H1 (cell line): ENCODE measurements at regions not wholly inside any gene's neighbourhood (a gene's known extent, or its start where the extent isn't known, plus 50 kb on each side); places are given as distances from the start of the nearest gene placed in this dataset.

Experiments used
- CTCF ChIA-PET: fragments of 300-600 bp; sonication (Branson Sonifier 250); formaldehyde crosslinking; loops from one replicate; lab custom pipeline; 2021; ENCODE audit not compliant: partially characterized antibody; lab: Charles Lee
- POLR2A ChIA-PET: fragments of 300-600 bp; sonication (Branson Sonifier 250); formaldehyde crosslinking; loops from one replicate; lab custom pipeline; 2021; ENCODE audit warnings: inconsistent platforms; ENCODE audit not compliant: partially characterized antibody; lab: Charles Lee
- DNase-seq, 2 experiments: peaks; one replicate each; pipeline versions ENCODE4 v3.0.0 to v3.0.0-alpha.2; 2010 to 2022; ENCODE audit warnings: low spot score in 2 of 2, low read depth in 1 of 2, mixed read lengths in 1 of 2
- FAIRE-seq: peaks from 2 replicates; lab custom pipeline; 2011; peaks lifted over from hg19 to GRCh38; lab: Jason Lieb, UNC
- H2AFZ ChIP-seq: 2 replicates; pipeline ENCODE4 v1.8.1; 2012; ENCODE audit warnings: low read length, inconsistent platforms
- H2AK5ac ChIP-seq: 2 replicates; pipeline ENCODE4 v1.6.1; 2013; ENCODE audit warnings: low read depth, low read length
- H2BK120ac ChIP-seq: replicated peaks from 2 replicates; pipeline ENCODE3; 2013; ENCODE audit warnings: low read depth, low read length, inconsistent platforms
- H2BK12ac ChIP-seq: 2 replicates; pipeline ENCODE4 v1.6.1; 2013; ENCODE audit warnings: low read depth, low read length
- H2BK15ac ChIP-seq: 2 replicates; pipeline ENCODE4 v1.6.1; 2013; ENCODE audit warnings: low read length
- H2BK20ac ChIP-seq: 2 replicates; pipeline ENCODE4 v1.6.1; 2013; ENCODE audit warnings: low read length
- H2BK5ac ChIP-seq: 2 replicates; pipeline ENCODE4 v1.6.1; 2013; ENCODE audit warnings: low read depth, low read length
- H3K14ac ChIP-seq: 2 replicates; pipeline ENCODE4 v1.6.1; 2013; ENCODE audit warnings: inconsistent platforms; ENCODE audit not compliant: insufficient read length
- H3K18ac ChIP-seq: 2 replicates; pipeline ENCODE4 v1.6.1; 2013; ENCODE audit warnings: low read length; ENCODE audit errors: extremely low read depth
- H3K23ac ChIP-seq: 2 replicates; pipeline ENCODE4 v1.6.1; 2013; ENCODE audit warnings: inconsistent platforms; ENCODE audit not compliant: insufficient read length
- H3K23me2 ChIP-seq: 2 replicates; pipeline ENCODE4 v1.6.1; 2013; ENCODE audit warnings: low read depth, low read length
- H3K27ac ChIP-seq: 2 replicates; pipeline ENCODE4 v1.6.1; 2011; ENCODE audit warnings: low read depth, low read length, inconsistent platforms
- H3K27me3 ChIP-seq, 4 experiments: replicated peaks in 1 of 4; 1 replicate in 1 of 4; 2 replicates in 3 of 4; pipeline versions ENCODE4 v1.6.1 to v1.8.1; 2011 to 2013; ENCODE audit warnings: low read length in 3 of 4, mild to moderate bottlenecking in 3 of 4, inconsistent platforms in 2 of 4, mixed read lengths in 2 of 4, moderate library complexity in 1 of 4; ENCODE audit not compliant: control insufficient read depth in 3 of 4, insufficient read depth in 3 of 4; ENCODE audit errors: extremely low read depth in 1 of 4
- H3K36me3 ChIP-seq, 4 experiments: 2 replicates each; pipeline versions ENCODE4 v1.6.1 to v1.8.1; 2011 to 2013; ENCODE audit warnings: mild to moderate bottlenecking in 4 of 4, low read length in 3 of 4, moderate library complexity in 2 of 4, control low read depth in 1 of 4, inconsistent platforms in 1 of 4; ENCODE audit not compliant: insufficient read depth in 4 of 4, control insufficient read depth in 2 of 4
- H3K4ac ChIP-seq: replicated peaks from 2 replicates; pipeline ENCODE3; 2013; ENCODE audit warnings: low read length, low read depth, mixed read lengths, inconsistent platforms; ENCODE audit not compliant: insufficient read length
- H3K4me1 ChIP-seq, 4 experiments: replicated peaks in 1 of 4; 1 replicate in 1 of 4; 2 replicates in 3 of 4; pipeline versions ENCODE4 v1.6.1 to v1.8.1; 2011 to 2013; ENCODE audit warnings: low read length in 3 of 4, inconsistent platforms in 2 of 4, mixed read lengths in 1 of 4; ENCODE audit not compliant: insufficient read depth in 4 of 4, control insufficient read depth in 3 of 4
- H3K4me2 ChIP-seq, 2 experiments: 2 replicates each; pipeline versions ENCODE4 v1.6.1 to v1.8.1; 2011 to 2013; ENCODE audit warnings: low read depth in 2 of 2, low read length in 2 of 2, control low read depth in 1 of 2, inconsistent platforms in 1 of 2, mild to moderate bottlenecking in 1 of 2; ENCODE audit not compliant: insufficient read depth in 1 of 2
- H3K4me3 ChIP-seq, 4 experiments: fragments of 200-600, 300-600 bp in 1 of 4; sonication (generic), shearing (Covaris generic), sonication (Bioruptor Twin) in 1 of 4; 2 replicates each; pipeline versions ENCODE4 v1.5.1 to v1.8.1; 2011 to 2016; ENCODE audit warnings: low read length in 4 of 4, low read depth in 3 of 4, control low read depth in 2 of 4, inconsistent platforms in 2 of 4, mild to moderate bottlenecking in 2 of 4, mixed read lengths in 1 of 4, moderate library complexity in 1 of 4; ENCODE audit not compliant: insufficient read depth in 2 of 4; ENCODE audit errors: extremely low read depth in 1 of 4
- H3K56ac ChIP-seq: replicated peaks from 2 replicates; pipeline ENCODE3; 2013; ENCODE audit warnings: low read depth, mild to moderate bottlenecking, mixed read lengths, low read length, inconsistent platforms; ENCODE audit not compliant: insufficient read length
- H3K79me1 ChIP-seq: 2 replicates; pipeline ENCODE4 v1.6.1; 2013; ENCODE audit warnings: low read depth, low read length, control low read depth
- H3K79me2 ChIP-seq, 2 experiments: 2 replicates each; pipeline versions ENCODE4 v1.6.1 to v1.8.1; 2012 to 2013; ENCODE audit warnings: low read length in 2 of 2, mild to moderate bottlenecking in 2 of 2, inconsistent platforms in 1 of 2; ENCODE audit not compliant: insufficient read depth in 2 of 2, control insufficient read depth in 1 of 2
- H3K9ac ChIP-seq, 4 experiments: replicated peaks in 1 of 4; 1 replicate in 1 of 4; 2 replicates in 3 of 4; pipeline versions ENCODE4 v1.6.1 to v1.8.1; 2011 to 2013; ENCODE audit warnings: low read depth in 3 of 4, low read length in 3 of 4, control low read depth in 2 of 4, mild to moderate bottlenecking in 2 of 4, moderate library complexity in 2 of 4, inconsistent platforms in 1 of 4; ENCODE audit errors: extremely low read depth in 1 of 4
- H3K9me3 ChIP-seq, 2 experiments: 2 replicates each; pipeline versions ENCODE4 v1.6.1 to v1.8.1; 2012 to 2013; ENCODE audit warnings: mild to moderate bottlenecking in 2 of 2, moderate library complexity in 2 of 2, control low read depth in 1 of 2, inconsistent platforms in 1 of 2, low read depth in 1 of 2, low read length in 1 of 2, mixed read lengths in 1 of 2; ENCODE audit not compliant: insufficient read depth in 2 of 2
- H4K20me1 ChIP-seq, 2 experiments: replicated peaks in 1 of 2; 2 replicates each; pipeline versions ENCODE3 to v1.8.1; 2011 to 2013; ENCODE audit warnings: inconsistent platforms in 2 of 2, low read length in 2 of 2, mild to moderate bottlenecking in 1 of 2; ENCODE audit not compliant: insufficient read depth in 2 of 2, control insufficient read depth in 1 of 2
- H4K5ac ChIP-seq: 2 replicates; pipeline ENCODE4 v1.6.1; 2013; ENCODE audit warnings: low read length, low read depth, mixed read lengths, inconsistent platforms; ENCODE audit not compliant: insufficient read length
- H4K8ac ChIP-seq: 2 replicates; pipeline ENCODE4 v1.8.0; 2013; ENCODE audit warnings: mild to moderate bottlenecking, moderate library complexity, low read length, inconsistent platforms; ENCODE audit not compliant: insufficient read depth; ENCODE audit errors: extremely low read depth
- H4K91ac ChIP-seq: replicated peaks from 2 replicates; pipeline ENCODE3; 2013; ENCODE audit warnings: low read length, mixed read lengths, inconsistent platforms; ENCODE audit not compliant: insufficient read length
- MAFK ChIP-seq: IDR thresholded peaks from 2 replicates; pipeline ENCODE4 v1.6.1; 2012; ENCODE audit warnings: low read depth, mild to moderate bottlenecking, improper control_type of control experiment, low read length
- WGBS, 2 experiments: shearing (Covaris generic) in 1 of 2; methylation state at CpG; one replicate each; pipeline versions ENCODE4 v1.1.6 to v1.1.7; 2013 to 2015; ENCODE audit warnings: low lambda C conversion rate in 2 of 2, mixed read lengths in 2 of 2, inconsistent platforms in 1 of 2, low coverage in 1 of 2, missing lambda C conversion rate in 1 of 2; ENCODE audit not compliant: insufficient replicate concordance in 2 of 2, insufficient coverage in 1 of 2, insufficient read length in 1 of 2; ENCODE audit errors: extremely low coverage in 1 of 2, missing lambda C conversion rate in 1 of 2; 5-methylcytosine and 5-hydroxymethylcytosine counted together

- FAIRE-seq (no peak), DNase-seq (no peak)
- no peak overlapping the region for H3K4me2 ChIP-seq
- H3K27me3 ChIP-seq = no peaks in the 10 kb centered on the region
- no peak overlapping the region for H3K9ac ChIP-seq
- H2BK5ac ChIP-seq = no peak overlapping the region
- ChIA-PET CTCF (no interaction called here), POLR2A (no interaction called here)
- H2AK5ac ChIP-seq = no peak overlapping the region
- H2BK20ac ChIP-seq = no peak overlapping the region
- H2BK15ac ChIP-seq = no peak overlapping the region
- TF ChIP-seq MAFK = no peak
- H3K4me3 ChIP-seq = no peak overlapping the region
- no peaks in the 10 kb centered on the region for H3K36me3 ChIP-seq
- no peak overlapping the region for H2BK120ac ChIP-seq
- peaks cover 0 to 3% of the 10 kb centered on the region in 2 experiments; a peak in 1 of 4 replicates for H3K9me3 ChIP-seq
- H3K79me2 ChIP-seq = no peaks in the 10 kb centered on the region
- no peak overlapping the region for H3K56ac ChIP-seq
- no peak overlapping the region for H3K14ac ChIP-seq
- H3K23ac ChIP-seq = no peak overlapping the region
- 92% methylated on average over 2 of the region's 2 CpGs; no CpG with 5 or more reads in 1 of the 2 experiments for WGBS, 2 experiments
- no peak overlapping the region for H4K8ac ChIP-seq
- H3K4ac ChIP-seq = no peak overlapping the region
- H3K23me2 ChIP-seq = no peaks in the 10 kb centered on the region
- no peaks in the 10 kb centered on the region for H3K4me1 ChIP-seq
- no peak overlapping the region for H2BK12ac ChIP-seq
- no peak overlapping the region for H2AFZ ChIP-seq
- no peaks in the 10 kb centered on the region for H3K79me1 ChIP-seq
- H4K91ac ChIP-seq = no peak overlapping the region
- H3K27ac ChIP-seq = no peak overlapping the region
- no peak overlapping the region for H3K18ac ChIP-seq
- H4K5ac ChIP-seq = no peak overlapping the region
- no peaks in the 10 kb centered on the region for H4K20me1 ChIP-seq
Observed at GRCh38 chr12:78695749-78696148, 168.8 kb upstream of the SYT1 start.
